ENCODE measurements at regions not wholly inside any gene's neighbourhood (a gene's known extent, or its start where the extent isn't known, plus 50 kb on each side); places are given as distances from the start of the nearest gene placed in this dataset.

- no peak for DNase-seq
These were observed 1007.7 kb downstream of the DSC3 start for GRCh38 chr18:30034818-30035217.

DNA sequence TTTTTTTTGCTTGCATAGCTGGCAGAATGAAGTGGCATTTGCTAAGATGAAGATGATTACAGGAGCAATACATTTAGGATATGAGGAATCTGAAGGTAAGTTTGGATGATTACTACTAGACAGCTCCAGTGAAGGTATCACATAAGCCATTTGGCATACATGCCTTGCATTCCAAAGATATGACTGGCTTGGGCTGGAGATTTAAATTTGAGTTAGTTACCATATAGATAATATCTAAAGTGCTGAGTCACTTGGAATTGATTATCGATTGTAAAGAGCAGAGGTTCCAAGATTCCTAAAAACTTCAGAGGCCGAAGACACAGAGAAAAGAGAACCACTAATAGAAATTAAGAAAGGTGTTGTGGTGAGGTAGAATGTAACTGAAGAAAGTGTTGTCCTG is 1026.4 kb downstream of the DSC3 start:
- no peak for DNase-seq

- no peak for DNase-seq
These were observed 1037.6 kb downstream of the DSC3 start for GRCh38 chr18:30004965-30005364.

GRCh38 chr18:29982218-29982617 is 1060.3 kb downstream of the DSC3 start:
- no peak for DNase-seq

- DNase-seq: no peak
These were observed 1062.7 kb downstream of the DSC3 start for GRCh38 chr18:29979881-29980280.

DNA sequence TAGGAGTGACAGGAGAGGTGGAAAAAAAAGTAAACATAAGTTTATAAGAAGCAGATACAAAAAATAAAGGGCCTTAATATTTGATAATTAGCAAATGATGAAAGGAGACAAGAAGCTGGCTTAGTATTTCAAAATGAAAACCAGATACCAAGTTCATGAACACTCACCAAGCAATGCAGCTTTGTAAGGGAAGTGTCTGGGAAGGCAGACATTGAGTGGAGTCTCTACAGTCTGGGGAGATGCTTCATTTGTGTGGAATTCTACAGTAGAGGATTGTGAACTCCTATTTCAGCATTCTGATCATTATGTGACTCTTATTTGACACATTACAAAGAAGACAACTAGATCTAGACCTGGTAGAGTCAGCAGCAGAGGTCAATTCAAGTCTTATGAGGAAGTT is 1072.7 kb downstream of the DSC3 start:
- no peak for DNase-seq

GRCh38 chr18:29962579-29962978 is 1080.0 kb downstream of the DSC3 start:
- DNase-seq: no peak

GRCh38 chr18:29960539-29960938 is 1082.0 kb downstream of the DSC3 start:
- no peak for DNase-seq

DNA sequence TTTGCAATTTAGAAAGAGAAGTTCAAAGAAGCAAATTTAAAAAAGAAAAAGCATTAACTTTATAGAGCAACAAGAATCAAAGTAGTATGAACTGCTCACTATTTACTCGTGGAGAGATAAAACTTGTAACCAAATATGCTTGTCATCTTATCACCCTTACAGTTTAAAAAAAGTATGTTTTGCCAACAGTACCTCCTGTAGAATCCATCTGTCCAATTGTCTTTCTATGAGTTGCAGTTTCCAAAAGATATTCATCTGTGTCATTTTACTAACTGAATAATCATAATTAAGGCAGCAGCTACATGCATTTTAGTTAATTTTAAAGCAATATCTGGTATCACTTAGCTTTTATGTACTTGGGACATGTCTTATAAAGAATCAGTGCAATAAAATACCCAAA is 1112.3 kb downstream of the DSC3 start:
- DNase-seq: no peak

DNA sequence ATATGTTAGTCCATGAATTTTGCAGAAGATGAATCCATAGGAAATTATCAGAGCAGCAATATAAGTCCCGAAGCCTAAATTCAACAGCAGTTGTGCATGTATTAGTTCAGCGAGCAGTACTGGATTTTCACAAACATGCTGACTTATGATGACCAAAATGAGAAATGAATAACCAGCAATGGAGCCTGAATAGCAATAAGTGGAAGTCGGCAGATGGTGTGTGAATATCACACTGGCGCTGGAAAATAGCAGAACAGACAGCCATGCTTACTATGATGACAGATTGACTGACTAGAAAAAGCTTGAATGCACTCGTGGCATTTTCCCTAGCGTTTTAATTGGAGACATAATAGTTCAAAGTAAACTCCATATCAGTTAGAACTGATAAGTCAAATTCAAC is 1114.5 kb downstream of the DSC3 start:
- no peak for DNase-seq

- DNase-seq: no peak
These were observed 1117.0 kb downstream of the DSC3 start for GRCh38 chr18:29925566-29925965.

- DNase-seq: no peak
These were observed 1130.2 kb downstream of the DSC3 start for GRCh38 chr18:29912351-29912750.

- DNase-seq: no peak
These were observed 1149.5 kb downstream of the DSC3 start for GRCh38 chr18:29892960-29893558.

- DNase-seq: no peak
These were observed 1159.4 kb downstream of the DSC3 start for GRCh38 chr18:29883114-29883513.

GRCh38 chr18:29882620-29883019 is 1159.9 kb downstream of the DSC3 start:
- no peak for DNase-seq

DNA sequence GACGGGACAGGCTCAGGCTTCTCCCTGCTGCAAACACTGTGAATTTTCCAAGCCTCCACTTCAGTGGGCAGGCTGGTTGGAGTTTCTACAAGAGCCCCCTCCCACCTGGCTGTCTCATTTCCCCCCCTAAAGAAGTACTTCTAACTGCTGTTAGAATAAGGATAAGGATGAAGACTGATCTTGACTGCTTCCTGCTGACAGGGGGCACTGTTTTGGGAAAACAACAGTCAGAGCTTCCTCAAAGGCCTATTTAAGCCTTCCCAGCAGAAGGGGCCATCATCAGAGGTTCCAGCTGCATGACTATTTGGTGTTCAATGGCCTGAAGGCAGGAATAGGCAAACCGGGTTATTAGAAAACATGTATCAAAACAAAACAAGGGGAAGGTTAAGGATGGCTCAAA is 1162.8 kb downstream of the DSC3 start:
- DNase-seq: no peak

GRCh38 chr18:29874519-29875098 is 1167.9 kb downstream of the DSC3 start:
- peak in 1 of 5 experiments; percentile 5 for DNase-seq

DNA sequence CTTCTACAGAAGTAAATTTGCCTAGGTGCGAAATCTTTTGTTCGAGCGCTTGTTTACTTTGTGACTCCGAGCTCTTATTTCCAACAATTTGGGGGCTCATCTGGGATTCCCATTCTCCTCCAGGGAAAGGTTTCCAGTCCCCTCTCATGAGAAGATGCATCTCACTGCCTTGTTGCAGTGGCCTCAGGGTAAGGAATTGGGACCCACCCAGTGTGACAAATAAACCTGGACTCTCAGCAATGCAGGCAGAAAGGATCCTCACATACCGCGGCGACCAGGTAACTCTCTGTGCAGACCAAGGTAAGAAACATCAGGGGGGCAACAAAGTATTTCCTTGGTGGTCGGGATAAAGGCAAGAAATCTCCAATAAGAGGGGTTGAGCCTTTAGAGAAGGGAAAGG is 1169.3 kb downstream of the DSC3 start:
- no peak for DNase-seq

DNA sequence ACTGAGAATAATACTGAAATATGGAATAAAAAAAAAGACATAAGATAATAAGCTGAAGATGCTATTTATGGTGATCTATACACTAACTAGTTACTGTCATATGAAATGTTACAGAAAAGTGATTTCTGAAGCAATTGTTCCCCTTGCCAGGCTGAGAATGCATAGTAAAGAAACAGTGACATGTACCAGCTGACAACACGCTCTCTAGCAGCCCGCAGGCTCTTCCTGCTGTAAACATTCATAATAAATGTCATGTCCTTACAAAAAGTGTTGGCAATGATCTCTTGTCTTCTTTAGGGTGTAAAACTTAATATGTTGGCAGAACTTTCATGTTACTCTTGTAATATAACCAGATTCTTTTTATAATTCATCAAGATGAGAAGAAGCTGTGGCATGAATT is 1171.3 kb downstream of the DSC3 start:
- DNase-seq: no peak

DNA sequence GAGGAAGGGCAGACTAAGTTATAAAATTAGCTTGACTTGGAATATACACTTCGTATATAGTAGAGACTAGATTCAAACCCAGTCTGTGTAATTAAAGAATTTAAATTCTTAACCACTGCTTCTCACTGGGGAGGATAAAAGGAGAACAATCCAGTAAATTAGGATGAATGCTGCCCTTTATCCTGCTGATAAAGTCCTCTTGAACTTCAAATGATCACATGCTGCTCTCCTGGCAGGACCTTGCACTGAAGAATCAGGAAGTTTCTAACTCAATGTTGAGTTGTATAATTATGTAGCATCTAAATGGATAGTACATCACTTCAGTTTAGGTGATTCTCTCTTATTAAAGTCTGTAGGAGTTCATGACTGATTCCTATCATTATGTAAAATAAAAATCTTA is 1179.7 kb downstream of the DSC3 start:
- no peak for DNase-seq

DNA sequence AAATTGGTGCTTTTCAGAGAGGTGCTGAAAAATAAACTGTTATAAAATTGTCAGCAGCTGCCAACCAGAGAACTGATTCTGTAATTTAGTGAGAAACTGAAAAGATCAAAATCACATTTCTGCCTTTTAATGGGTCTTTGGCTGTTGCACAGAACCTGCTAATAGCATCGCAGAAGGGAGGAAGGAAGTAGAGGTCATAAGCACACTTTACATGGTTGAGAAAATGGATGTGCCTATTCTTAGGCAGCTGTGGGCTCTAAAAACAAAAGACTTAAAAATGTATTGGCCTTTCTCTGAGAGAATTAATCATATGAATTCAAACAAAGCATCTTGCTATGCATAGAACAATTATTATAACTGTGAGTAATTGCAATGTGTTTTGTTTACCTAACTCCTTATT is 1186.9 kb downstream of the DSC3 start:
- no peak for DNase-seq

DNA sequence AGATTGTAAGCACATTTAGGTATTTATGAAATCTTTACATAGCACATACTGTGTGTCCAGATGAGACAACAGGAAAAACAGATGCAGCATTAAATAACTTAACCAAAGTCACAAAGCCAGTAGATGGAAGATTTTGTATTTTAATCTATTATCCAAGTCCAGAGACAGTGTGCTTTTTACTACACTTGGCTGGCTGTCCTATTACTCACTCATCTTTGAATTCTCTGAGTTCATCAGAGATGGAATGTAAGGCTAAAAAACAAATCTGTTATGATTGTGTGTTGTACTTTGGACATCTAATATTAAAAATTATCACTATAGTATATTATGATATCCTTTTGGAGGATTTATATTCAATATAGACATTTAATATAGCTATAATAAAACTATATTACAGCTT is 1189.4 kb downstream of the DSC3 start:
- no peak for DNase-seq

- no peak for DNase-seq
These were observed 1193.4 kb downstream of the DSC3 start for GRCh38 chr18:29849144-29849543.

GRCh38 chr18:29841631-29842030 is 1200.9 kb downstream of the DSC3 start:
- no peak for DNase-seq

- DNase-seq: no peak
These were observed 1202.5 kb downstream of the DSC3 start for GRCh38 chr18:29840089-29840488.

Measured in T-helper 2 cell (primary cell).